Stimulated activated CD4-positive, alpha-beta T cell treated with anti-CD3 and anti-CD28 coated beads, Interleukin-15, amount 100 ng/mL, for 48 hours (primary cell): ENCODE measurements at regions not wholly inside any gene's neighbourhood (a gene's known extent, or its start where the extent isn't known, plus 50 kb on each side); places are given as distances from the start of the nearest gene placed in this dataset.

Experiments used
- DNase-seq, 2 donors: peaks; one replicate each; pipeline ENCODE4 v3.0.0-alpha.2; 2020; ENCODE audit warnings: low read depth in 2 of 2

DNA sequence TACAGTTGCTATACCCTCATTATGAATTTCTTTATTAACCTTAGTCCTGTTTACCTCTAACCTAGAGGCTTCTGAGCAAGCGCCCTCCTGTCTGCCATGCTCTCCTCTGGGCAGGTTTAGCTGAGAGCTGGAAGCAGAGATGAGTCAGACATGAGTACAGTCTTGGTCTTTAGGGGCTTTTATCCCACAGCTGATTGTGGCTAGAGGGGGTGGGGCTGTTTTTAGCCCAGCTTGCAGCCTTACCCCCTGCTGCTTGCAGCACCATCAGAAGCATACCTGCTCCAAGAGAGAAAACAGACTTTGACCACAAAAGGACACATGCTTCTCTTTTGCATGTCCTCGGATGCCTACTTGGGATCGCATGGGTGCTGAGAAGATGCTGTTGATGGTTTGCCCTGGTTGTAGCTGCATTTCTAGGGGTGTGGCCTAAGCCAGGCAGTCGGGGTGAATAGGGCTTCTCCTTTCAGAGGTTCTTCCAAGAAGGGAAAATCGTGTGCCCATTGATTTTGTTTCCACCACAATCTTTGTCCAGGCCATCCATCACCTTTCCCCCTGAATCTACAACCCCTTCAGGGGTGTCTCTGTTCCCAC lies 115.0 kb upstream of the LGALSL start:
- DNase-seq = no peak

DNA sequence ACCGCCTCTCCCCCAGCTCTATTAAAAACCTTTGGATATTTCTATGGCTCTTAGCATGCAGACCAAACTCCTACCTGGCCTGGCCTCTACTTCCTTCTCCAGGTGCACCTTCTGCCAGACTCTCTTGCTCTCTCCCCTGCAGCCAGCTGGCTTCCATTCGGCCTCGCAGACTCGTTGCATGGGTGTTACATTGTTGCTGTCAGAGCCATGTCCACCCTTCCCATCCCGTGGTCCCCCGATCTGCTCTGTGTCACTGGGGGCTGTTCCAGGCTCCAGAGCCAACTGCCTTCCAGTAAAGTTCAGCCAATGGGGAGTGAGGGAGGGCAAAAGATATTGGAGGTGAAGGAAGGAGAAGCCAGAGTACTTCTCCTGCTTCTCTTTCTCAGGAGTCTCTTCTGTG lies 112.5 kb upstream of the LGALSL start:
- no peak for DNase-seq

DNA sequence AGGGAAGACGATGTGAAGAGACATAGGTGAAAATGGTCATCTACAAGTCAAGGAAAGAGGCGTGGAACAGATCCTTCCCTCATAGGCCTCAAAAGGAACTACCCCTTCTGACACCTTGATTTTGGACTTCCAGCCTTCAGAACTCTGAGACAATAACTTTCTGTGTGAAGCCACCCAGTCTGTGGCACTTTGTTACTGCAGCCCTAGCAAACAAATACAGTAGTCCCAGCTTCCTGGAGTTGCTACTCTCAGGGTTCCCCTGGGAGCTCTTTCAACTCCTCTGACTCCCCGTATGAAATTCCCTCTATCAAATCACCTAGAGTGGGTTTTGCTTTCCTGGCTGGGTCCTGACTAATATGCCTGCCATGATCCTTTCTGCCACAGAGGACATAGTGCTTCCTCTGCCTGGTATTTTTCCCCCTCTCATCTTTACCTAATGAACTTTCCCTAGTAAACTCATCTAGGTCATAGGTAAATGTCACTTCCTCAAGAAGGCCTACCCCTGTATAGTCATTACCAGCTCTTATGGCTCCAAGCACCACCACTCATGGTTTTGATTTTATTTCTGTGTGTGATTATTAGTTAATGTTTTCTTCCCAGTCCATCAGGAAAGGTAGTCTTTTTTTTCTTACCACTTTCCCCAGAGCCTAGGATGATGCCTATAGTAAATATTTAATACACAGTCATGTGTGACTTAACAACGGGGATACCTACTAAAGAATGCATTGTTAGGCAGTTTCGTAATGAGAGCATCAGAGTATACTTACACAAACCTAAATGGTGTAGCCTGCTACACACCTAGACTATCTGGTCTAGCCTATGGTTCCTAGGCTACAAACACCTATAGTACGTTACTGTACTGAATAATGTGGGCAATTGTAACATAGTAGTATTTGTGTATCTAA lies 111.5 kb upstream of the LGALSL start:
- DNase-seq = no peak

GRCh38 chr2:64344999-64345576 lies 108.9 kb upstream of the LGALSL start:
- DNase-seq = no peak

- no peak for DNase-seq
Observed at GRCh38 chr2:64345998-64346397, 108.0 kb upstream of the LGALSL start.

DNA sequence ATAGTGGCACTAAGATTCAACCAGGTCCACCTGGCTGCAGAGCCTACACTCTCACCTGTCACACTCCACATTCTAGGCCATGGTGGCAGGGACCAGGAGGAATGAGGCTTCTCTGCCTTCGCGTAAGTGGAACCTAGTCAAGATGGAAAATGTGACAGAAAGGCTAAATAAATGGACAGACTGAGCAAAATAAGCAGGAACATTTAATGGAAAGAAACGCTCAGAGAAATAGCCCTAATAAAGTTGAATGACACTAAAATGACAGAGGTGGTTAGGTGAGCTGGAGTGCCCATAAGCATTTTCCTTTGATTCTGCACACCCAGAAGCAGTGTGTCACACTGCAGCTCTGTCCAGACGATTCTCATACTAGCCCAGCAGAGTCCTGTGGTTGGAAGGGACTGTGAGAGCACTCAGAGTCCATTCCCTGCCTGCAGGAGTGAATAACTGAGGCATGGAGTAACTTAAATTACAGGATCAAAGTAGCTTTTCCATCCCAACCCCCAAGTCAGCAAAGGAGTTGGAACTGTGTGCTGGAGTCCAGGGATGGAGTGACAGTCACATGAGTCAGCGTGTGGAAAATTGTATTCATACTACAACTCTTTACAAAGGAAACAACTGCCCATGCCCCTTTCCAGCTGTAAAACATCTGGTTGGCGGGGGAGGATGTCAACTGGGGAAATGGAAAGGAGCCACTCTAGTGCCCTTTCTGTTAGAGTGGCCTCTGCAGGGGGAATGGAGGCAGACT lies 105.4 kb upstream of the LGALSL start:
- DNase-seq = no peak

DNA sequence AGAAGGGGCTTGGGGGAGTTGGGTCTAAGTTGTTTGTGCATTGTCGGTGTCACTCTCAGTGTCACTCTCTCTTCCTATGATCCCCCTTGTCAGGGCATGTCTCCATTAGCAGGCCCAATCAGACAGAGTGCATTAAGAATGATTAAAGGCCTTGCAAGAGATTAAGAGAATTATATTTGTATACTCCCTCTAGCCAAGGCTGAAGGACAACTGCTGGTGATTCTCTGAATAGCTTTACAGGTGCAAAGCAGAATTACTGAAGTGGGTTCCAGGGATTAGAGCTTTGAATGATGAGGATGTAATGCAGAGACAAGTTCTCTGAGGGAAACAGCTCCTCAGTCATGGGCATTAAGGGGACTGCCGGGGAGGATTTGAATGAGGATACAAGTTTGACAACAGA lies 104.8 kb upstream of the LGALSL start:
- DNase-seq = no peak

DNA sequence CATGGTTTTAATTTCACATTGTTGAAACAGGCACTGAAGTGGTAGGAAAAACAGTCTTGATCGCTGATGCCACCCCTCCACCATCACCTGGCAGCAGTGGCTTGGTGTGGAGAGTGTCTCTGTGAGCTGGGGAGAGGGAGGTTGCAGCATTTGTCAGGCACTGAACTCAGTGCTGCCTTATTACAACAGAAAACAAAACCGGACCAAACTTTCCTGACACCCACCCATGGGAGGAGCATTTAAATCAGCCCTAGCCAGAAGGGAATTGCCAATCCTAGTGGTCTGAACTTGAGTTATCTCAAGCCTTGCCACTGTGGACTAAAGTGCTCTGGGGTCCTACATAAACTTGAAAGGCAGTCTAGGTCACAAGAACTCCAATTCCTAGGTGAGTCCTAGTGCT lies 103.0 kb upstream of the LGALSL start:
- DNase-seq = no peak

DNA sequence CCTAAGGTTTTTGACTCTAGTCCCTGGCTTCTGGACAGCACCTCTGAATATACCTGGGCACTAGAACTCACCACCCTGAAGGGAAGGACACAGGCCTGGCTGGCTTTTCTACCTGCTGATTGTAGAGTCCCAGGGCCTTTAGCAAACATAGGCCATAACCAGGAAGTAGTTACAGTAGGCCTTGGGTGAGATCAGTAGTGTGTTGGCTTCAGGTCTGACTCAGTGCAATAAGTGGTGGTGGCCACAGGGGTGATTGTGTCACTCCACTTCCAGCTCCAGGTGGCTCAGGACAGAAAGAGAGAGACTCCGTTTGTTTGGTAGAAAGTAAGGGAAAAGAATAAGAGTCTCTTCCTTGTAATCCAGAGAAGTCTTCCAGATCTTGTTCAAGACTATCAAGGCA lies 101.7 kb upstream of the LGALSL start:
- DNase-seq = no peak

DNA sequence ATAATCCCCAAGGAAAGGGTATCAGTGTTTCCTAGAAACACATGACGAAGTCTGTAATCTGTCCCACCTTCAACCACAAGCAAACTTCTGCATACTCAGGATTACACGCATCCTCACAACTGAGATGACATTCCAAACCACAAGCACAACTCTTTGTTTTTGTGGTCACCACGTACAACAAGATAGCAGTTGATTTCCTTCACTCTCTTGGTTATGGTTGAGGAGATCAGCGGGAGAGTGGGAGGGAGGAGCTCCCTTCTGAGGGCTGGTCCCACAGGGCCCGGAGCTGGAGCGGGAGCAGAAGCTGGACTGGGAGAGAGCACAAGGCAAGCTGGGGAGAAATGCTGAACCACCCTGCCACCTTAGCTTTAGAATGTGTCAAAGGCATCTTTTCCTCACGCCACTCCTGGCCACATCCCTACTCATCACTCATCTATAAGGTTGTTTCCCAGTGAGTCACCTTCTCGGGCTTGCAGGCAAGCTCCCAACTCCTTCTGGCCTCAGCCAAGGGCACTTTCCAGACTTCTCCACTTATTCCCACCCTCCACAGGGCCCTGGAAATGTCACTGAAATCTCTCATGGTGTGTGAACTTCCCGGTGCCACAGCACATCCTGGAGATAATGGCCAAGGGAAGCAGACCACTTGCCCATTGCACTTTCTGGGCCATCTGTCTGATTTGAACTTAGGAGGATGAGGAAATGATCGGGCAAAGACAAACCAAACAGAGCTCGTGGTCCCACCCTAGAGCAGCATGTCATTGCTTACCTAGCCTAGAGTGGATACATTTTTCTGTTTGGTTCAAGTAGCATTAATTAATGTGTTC lies 98.9 kb upstream of the LGALSL start:
- DNase-seq = no peak

GRCh38 chr2:64356906-64357305 lies 97.1 kb upstream of the LGALSL start:
- no peak for DNase-seq

GRCh38 chr2:64359171-64359891 lies 94.6 kb upstream of the LGALSL start:
- DNase-seq = no peak

DNA sequence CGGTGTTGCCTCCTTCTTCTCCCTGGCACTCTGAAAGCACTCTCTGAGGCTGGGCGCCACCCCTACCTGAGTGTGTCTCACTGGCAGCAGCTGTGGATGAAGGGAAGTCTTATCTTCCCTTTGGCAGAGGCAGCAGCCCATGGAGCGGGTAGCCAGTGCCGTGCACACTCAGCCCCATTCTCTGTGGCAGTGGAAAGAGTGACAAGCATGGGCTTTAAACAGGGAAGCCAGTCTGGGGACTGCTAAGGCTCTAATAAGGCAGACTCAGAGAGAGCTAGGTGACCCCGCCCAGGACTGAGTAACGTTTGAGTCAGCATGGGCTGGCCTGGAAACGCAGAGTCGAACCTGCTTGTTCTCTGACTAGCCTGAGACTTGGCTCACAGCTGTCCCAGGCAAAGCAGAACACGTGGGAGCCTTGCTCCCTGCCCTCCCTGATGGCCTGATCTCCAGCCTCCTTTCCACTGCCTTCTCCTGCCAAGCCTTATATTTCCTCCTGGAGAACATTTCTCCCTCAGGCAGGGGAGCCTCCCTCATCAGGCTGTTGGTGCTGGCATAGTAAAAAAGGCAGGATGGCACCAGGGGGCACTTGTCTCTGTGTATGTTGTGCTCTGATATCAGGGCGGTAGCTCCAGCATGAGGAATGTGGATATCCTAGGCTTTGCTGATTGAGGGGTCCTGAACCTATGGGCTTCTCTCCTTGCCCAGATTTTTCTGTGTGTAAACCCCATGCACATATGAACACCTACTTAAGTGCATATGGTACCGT lies 93.9 kb upstream of the LGALSL start:
- peak; percentile 55 to 59 for DNase-seq

GRCh38 chr2:64361151-64361938 lies 92.6 kb upstream of the LGALSL start:
- DNase-seq = no peak

- DNase-seq = no peak
Observed at GRCh38 chr2:64362562-64363026, 91.4 kb upstream of the LGALSL start.

DNA sequence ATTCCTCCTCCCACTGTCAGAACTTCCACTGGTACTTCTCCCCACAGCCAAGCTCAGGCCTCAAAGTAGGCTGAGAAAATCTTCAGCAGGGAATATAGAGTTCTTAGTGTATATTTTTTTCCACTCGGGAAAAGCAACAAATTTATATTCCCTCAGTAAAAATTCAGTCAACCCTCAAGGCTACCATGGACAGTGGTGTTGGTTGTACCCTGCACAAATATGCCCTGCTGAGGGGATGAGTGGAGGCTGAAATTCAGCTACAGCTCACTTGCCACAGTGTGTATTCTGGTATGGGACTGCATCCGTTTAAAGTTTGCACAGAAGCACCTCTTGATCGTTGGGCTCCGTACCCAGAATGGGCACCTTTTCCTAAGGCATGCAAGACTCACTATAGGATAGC lies 90.8 kb upstream of the LGALSL start:
- DNase-seq = no peak

- no peak for DNase-seq
Observed at GRCh38 chr2:64363848-64364247, 90.1 kb upstream of the LGALSL start.

GRCh38 chr2:64367444-64368232 lies 86.3 kb upstream of the LGALSL start:
- no peak for DNase-seq
